ENCODE measurements at regions not wholly inside any gene's neighbourhood (a gene's known extent, or its start where the extent isn't known, plus 50 kb on each side); places are given as distances from the start of the nearest gene placed in this dataset.

GRCh38 chr2:4579977-4580376 lies 876.6 kb downstream of the DCDC2C start:
- Histone ChIP-seq H3K36me3 (ENCODE audit: low read length) (no peaks in the 10 kb centered on the region), H3K4me2 (ENCODE audit: low read depth, low read length, poor library complexity, severe bottlenecking) (no peak overlapping the region), H3K9me2 (replicated peaks; ENCODE audit: insufficient read depth, low read length) (no peaks in the 10 kb centered on the region), H3K9me3 (ENCODE audit: insufficient read depth, low read length) (no peaks in the 10 kb centered on the region), H3K27ac (ENCODE audit: low read depth, low read length) (no peak overlapping the region), H3K79me2 (ENCODE audit: insufficient read depth, low read length) (no peaks in the 10 kb centered on the region), H3K27me3 (ENCODE audit: low read length) (no peaks in the 10 kb centered on the region), H3F3A (ENCODE audit: insufficient read depth) (no peaks in the 10 kb centered on the region), H4K20me1 (ENCODE audit: low read depth, low read length) (no peaks in the 10 kb centered on the region), H2AFZ (ENCODE audit: low read depth, low read length, severe bottlenecking) (no peak overlapping the region), H3K9ac (ENCODE audit: low read length) (no peak overlapping the region), H3K4me3 (ENCODE audit: insufficient read depth, low read length, poor library complexity, severe bottlenecking) (no peak overlapping the region)
- TF ChIP-seq CTCF (IDR thresholded peaks at IDR 0.05; ENCODE audit: insufficient read depth, low read length, poor library complexity, severe bottlenecking) (no peak), EZH2phosphoT487 (conservative IDR thresholded peaks at IDR 0.05; ENCODE audit: low read length) (no peak)

- Histone ChIP-seq H3K36me3 (ENCODE audit: low read length) (no peaks in the 10 kb centered on the region), H3K4me3 (ENCODE audit: insufficient read depth, low read length, poor library complexity, severe bottlenecking) (no peak overlapping the region), H2AFZ (ENCODE audit: low read depth, low read length, severe bottlenecking) (no peak overlapping the region), H3K4me2 (ENCODE audit: low read depth, low read length, poor library complexity, severe bottlenecking) (no peak overlapping the region), H3K9ac (ENCODE audit: low read length) (no peak overlapping the region), H3K9me2 (replicated peaks; ENCODE audit: insufficient read depth, low read length) (no peaks in the 10 kb centered on the region), H3K27ac (ENCODE audit: low read depth, low read length) (no peak overlapping the region), H3K27me3 (ENCODE audit: low read length) (no peaks in the 10 kb centered on the region), H3K9me3 (ENCODE audit: insufficient read depth, low read length) (no peaks in the 10 kb centered on the region), H3F3A (ENCODE audit: insufficient read depth) (no peaks in the 10 kb centered on the region), H4K20me1 (ENCODE audit: low read depth, low read length) (no peaks in the 10 kb centered on the region), H3K79me2 (ENCODE audit: insufficient read depth, low read length) (no peaks in the 10 kb centered on the region)
- TF ChIP-seq EZH2phosphoT487 (conservative IDR thresholded peaks at IDR 0.05; ENCODE audit: low read length) (no peak), CTCF (IDR thresholded peaks at IDR 0.05; ENCODE audit: insufficient read depth, low read length, poor library complexity, severe bottlenecking) (no peak)
These were observed 881.8 kb downstream of the DCDC2C start for GRCh38 chr2:4585057-4585635.

DNA sequence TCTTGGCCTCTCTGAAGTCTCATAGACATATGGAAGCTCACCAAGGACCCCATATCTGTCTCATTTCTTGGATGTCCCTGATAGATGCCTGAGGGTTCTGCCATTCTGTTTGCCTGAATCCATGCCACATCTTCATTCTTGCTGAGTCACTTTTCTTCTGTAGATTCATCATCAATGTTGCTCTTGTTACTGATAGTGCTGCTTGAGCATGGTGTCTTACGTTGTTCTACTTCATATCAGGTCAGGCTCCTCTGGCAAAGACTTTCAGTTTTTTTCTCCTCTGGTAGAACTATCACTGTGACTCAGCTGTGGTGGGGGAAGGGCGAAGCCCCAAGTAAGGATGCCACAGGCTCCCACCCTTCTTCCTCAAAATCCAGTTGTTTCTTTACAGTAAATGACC lies 885.2 kb downstream of the DCDC2C start:
- Histone ChIP-seq H3K4me2 (ENCODE audit: low read depth, low read length, poor library complexity, severe bottlenecking) (no peak overlapping the region), H3K36me3 (ENCODE audit: low read length) (no peaks in the 10 kb centered on the region), H3K27me3 (ENCODE audit: low read length) (no peaks in the 10 kb centered on the region), H3K9ac (ENCODE audit: low read length) (no peak overlapping the region), H3K27ac (ENCODE audit: low read depth, low read length) (no peak overlapping the region), H3K79me2 (ENCODE audit: insufficient read depth, low read length) (no peaks in the 10 kb centered on the region), H3K4me3 (ENCODE audit: insufficient read depth, low read length, poor library complexity, severe bottlenecking) (no peak overlapping the region), H3K9me2 (replicated peaks; ENCODE audit: insufficient read depth, low read length) (no peaks in the 10 kb centered on the region), H2AFZ (ENCODE audit: low read depth, low read length, severe bottlenecking) (no peak overlapping the region), H4K20me1 (ENCODE audit: low read depth, low read length) (no peaks in the 10 kb centered on the region), H3K9me3 (ENCODE audit: insufficient read depth, low read length) (no peaks in the 10 kb centered on the region), H3F3A (ENCODE audit: insufficient read depth) (no peaks in the 10 kb centered on the region)
- no peak for TF ChIP-seq EZH2phosphoT487 (conservative IDR thresholded peaks at IDR 0.05; ENCODE audit: low read length)
- no peak for TF ChIP-seq CTCF (IDR thresholded peaks at IDR 0.05; ENCODE audit: insufficient read depth, low read length, poor library complexity, severe bottlenecking)
